ENCODE measurements at regions not wholly inside any gene's neighbourhood (a gene's known extent, or its start where the extent isn't known, plus 50 kb on each side); places are given as distances from the start of the nearest gene placed in this dataset.

DNA sequence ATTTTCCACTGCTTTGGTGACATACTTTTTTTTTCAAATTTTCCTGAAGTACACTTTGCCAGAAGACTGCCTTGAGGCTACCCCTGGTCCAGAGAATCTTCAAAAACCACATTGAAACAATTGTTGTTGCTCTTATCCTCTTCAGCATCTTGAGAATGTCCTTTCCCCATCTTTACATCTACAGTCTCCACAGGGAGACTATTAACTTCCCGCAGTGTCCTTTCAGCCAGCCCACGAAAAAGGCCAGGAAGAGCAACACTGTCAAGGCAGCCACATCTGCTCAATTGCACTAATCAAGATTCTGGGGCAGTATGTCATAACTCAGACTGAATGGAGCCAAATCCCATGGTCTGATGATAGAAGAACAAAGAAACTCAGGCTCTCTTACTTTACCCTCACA, 148.3 kb downstream of the ENC1 start:
- TF ChIP-seq TAF1 (IDR thresholded peaks at IDR 0.05; ENCODE audit: low read depth) (no peak), RAD21 (IDR thresholded peaks at IDR 0.05; ENCODE audit: low read depth) (no peak), EP300 (IDR thresholded peaks at IDR 0.05; ENCODE audit: borderline replicate concordance) (no peak), YY1 (IDR thresholded peaks at IDR 0.05; ENCODE audit: low read depth) (no peak), NFIC (IDR thresholded peaks at IDR 0.05) (no peak)
- TF ChIP-seq, protein P1, sequence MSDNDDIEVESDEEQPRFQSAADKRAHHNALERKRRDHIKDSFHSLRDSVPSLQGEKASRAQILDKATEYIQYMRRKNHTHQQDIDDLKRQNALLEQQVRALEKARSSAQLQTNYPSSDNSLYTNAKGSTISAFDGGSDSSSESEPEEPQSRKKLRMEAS (IDR thresholded peaks at IDR 0.05) = no peak
- TF ChIP-seq, protein P2, sequence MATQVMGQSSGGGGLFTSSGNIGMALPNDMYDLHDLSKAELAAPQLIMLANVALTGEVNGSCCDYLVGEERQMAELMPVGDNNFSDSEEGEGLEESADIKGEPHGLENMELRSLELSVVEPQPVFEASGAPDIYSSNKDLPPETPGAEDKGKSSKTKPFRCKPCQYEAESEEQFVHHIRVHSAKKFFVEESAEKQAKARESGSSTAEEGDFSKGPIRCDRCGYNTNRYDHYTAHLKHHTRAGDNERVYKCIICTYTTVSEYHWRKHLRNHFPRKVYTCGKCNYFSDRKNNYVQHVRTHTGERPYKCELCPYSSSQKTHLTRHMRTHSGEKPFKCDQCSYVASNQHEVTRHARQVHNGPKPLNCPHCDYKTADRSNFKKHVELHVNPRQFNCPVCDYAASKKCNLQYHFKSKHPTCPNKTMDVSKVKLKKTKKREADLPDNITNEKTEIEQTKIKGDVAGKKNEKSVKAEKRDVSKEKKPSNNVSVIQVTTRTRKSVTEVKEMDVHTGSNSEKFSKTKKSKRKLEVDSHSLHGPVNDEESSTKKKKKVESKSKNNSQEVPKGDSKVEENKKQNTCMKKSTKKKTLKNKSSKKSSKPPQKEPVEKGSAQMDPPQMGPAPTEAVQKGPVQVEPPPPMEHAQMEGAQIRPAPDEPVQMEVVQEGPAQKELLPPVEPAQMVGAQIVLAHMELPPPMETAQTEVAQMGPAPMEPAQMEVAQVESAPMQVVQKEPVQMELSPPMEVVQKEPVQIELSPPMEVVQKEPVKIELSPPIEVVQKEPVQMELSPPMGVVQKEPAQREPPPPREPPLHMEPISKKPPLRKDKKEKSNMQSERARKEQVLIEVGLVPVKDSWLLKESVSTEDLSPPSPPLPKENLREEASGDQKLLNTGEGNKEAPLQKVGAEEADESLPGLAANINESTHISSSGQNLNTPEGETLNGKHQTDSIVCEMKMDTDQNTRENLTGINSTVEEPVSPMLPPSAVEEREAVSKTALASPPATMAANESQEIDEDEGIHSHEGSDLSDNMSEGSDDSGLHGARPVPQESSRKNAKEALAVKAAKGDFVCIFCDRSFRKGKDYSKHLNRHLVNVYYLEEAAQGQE (IDR thresholded peaks at IDR 0.05; ENCODE audit: low read depth) = no peak
